ENCODE measurements at regions not wholly inside any gene's neighbourhood (a gene's known extent, or its start where the extent isn't known, plus 50 kb on each side); places are given as distances from the start of the nearest gene placed in this dataset.

- Histone ChIP-seq H3K27ac (peak overlapping the region; percentile 67 to 73), H3K9me3 (no peaks in the 10 kb centered on the region), H3K4me3 (no peak overlapping the region), H3K27me3 (no peaks in the 10 kb centered on the region), H3K4me1 (peaks cover 0 to 39% of the 10 kb centered on the region in 2 donors), H3K36me3 (no peaks in the 10 kb centered on the region)
- DNase-seq (ENCODE audit: low spot score) = no peak
- TF ChIP-seq, protein P1, sequence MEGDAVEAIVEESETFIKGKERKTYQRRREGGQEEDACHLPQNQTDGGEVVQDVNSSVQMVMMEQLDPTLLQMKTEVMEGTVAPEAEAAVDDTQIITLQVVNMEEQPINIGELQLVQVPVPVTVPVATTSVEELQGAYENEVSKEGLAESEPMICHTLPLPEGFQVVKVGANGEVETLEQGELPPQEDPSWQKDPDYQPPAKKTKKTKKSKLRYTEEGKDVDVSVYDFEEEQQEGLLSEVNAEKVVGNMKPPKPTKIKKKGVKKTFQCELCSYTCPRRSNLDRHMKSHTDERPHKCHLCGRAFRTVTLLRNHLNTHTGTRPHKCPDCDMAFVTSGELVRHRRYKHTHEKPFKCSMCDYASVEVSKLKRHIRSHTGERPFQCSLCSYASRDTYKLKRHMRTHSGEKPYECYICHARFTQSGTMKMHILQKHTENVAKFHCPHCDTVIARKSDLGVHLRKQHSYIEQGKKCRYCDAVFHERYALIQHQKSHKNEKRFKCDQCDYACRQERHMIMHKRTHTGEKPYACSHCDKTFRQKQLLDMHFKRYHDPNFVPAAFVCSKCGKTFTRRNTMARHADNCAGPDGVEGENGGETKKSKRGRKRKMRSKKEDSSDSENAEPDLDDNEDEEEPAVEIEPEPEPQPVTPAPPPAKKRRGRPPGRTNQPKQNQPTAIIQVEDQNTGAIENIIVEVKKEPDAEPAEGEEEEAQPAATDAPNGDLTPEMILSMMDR (IDR thresholded peaks at IDR 0.05) = no peak
Observed at GRCh38 chr3:16055606-16056211, 118.8 kb upstream of the GALNT15 start.

DNA sequence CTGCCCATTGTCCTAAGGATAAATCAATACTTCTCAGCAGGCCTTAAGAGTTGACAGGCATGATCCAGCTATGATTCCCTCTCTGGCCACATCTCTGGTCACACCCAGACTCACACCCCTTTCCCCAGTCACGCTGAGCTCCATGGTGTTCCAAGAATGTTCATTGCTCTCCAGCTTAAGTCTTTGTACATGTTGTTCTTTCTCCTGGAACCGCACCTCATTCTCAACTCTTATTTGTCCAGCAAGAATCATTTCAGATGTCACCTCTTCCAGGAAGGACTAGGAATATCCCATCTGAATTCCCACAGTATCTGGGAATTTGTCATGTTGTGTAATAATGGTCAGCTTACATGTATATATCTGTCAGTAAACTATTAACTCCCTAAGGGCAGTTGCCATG lies 118.3 kb upstream of the GALNT15 start:
- Histone ChIP-seq H3K4me1 (peaks cover 0 to 41% of the 10 kb centered on the region in 2 donors), H3K9me3 (no peaks in the 10 kb centered on the region), H3K4me3 (no peak overlapping the region), H3K27ac (peak overlapping the region; percentile 67 to 73), H3K36me3 (no peaks in the 10 kb centered on the region), H3K27me3 (no peaks in the 10 kb centered on the region)
- DNase-seq (ENCODE audit: low spot score) = peak; percentile 80
- TF ChIP-seq, protein P1 (IDR thresholded peaks at IDR 0.05) = no peak

GRCh38 chr3:16058521-16058920 lies 116.0 kb upstream of the GALNT15 start:
- H3K9me3 ChIP-seq = no peaks in the 10 kb centered on the region
- H3K4me1 ChIP-seq = peaks cover 0 to 41% of the 10 kb centered on the region in 2 donors
- peak overlapping the region; percentile 77 to 84 for H3K27ac ChIP-seq
- H3K36me3 ChIP-seq = no peaks in the 10 kb centered on the region
- H3K4me3 ChIP-seq = no peak overlapping the region
- H3K27me3 ChIP-seq = no peaks in the 10 kb centered on the region
- TF ChIP-seq, protein P1 (IDR thresholded peaks at IDR 0.05) = no peak
- no peak for DNase-seq (ENCODE audit: low spot score)

GRCh38 chr3:16059081-16059537 lies 115.4 kb upstream of the GALNT15 start:
- Histone ChIP-seq H3K9me3 (no peaks in the 10 kb centered on the region), H3K27me3 (no peaks in the 10 kb centered on the region), H3K4me3 (no peak overlapping the region), H3K4me1 (peaks cover 0 to 41% of the 10 kb centered on the region in 2 donors), H3K36me3 (no peaks in the 10 kb centered on the region), H3K27ac (peak overlapping the region; percentile 77 to 84)
- no peak for DNase-seq (ENCODE audit: low spot score)
- TF ChIP-seq, protein P1 (IDR thresholded peaks at IDR 0.05) = no peak

DNA sequence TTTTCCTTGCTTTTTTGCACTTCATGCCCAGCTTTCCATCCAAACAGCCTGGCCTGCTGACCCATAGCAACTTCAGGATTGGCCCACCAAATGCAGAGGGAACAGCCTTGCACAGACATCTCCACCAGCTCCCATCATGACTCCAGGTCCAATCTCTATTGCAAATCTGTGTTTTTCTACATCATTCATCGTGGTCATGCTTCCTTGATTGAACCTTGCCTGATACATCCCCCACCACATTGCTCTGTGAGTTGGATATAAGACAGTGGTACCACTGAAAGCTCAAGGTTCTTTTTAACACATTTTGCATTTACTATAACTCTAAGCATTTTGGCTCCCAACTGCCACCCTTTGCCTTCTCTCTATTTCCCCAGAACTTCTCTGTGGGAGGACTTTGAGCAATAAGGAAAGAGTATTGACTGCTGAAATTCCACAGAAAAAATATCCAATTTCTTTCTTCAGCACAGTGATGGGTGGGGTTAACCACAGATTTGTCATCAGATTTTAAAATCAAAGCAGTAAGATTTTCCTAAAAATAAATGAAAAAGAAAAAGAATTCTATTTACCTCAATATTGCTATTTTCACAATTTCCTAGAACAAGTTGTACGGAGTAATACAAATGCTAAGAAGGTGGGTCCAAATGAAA lies 114.6 kb upstream of the GALNT15 start:
- DNase-seq (ENCODE audit: low spot score) = no peak
- TF ChIP-seq, protein P1 (IDR thresholded peaks at IDR 0.05) = no peak
- H3K4me3 ChIP-seq = no peak overlapping the region
- H3K36me3 ChIP-seq = no peaks in the 10 kb centered on the region
- peak overlapping the region; percentile 77 to 84 for H3K27ac ChIP-seq
- H3K4me1 ChIP-seq = peaks cover 0 to 39% of the 10 kb centered on the region in 2 donors
- H3K9me3 ChIP-seq = no peaks in the 10 kb centered on the region
- H3K27me3 ChIP-seq = no peaks in the 10 kb centered on the region

All from right atrium auricular region (tissue), 2 donors.